Renal cortical epithelial cell (primary cell): ENCODE measurements at regions not wholly inside any gene's neighbourhood (a gene's known extent, or its start where the extent isn't known, plus 50 kb on each side); places are given as distances from the start of the nearest gene placed in this dataset.
A peak's percentile ranks its signal among the peaks of the same experiment; 100 is the strongest.
"Not testable (repeated sequence)": the region's sequence is repeated elsewhere in the genome, so short reads cannot be mapped to it uniquely, and the experiment has no call there.

Experiments
- DNase-seq: peaks from one replicate; pipeline ENCODE4 v3.0.0-alpha.2; 2011; ENCODE audit warnings: low read depth

- no peak for DNase-seq
Observed at GRCh38 chr7:97377713-97378112, 260.2 kb downstream of the SDHAF3 start.

- no peak for DNase-seq
Observed at GRCh38 chr7:97381815-97382554, 264.5 kb downstream of the SDHAF3 start.

GRCh38 chr7:97390052-97390451 is 272.6 kb downstream of the SDHAF3 start:
- no peak for DNase-seq

- no peak for DNase-seq
Observed at GRCh38 chr7:97390915-97391593, 273.6 kb downstream of the SDHAF3 start.

- DNase-seq: no peak
Observed at GRCh38 chr7:97401398-97401797, 283.9 kb downstream of the SDHAF3 start.

- DNase-seq: no peak
Observed at GRCh38 chr7:97405835-97406234, 288.3 kb downstream of the SDHAF3 start.

- no peak for DNase-seq
Observed at GRCh38 chr7:97407106-97407505, 289.6 kb downstream of the SDHAF3 start.

GRCh38 chr7:97409346-97409745 is 291.8 kb downstream of the SDHAF3 start:
- DNase-seq: no peak

GRCh38 chr7:97418312-97418711 is 300.8 kb downstream of the SDHAF3 start:
- DNase-seq: no peak

GRCh38 chr7:97419898-97420297 is 302.4 kb downstream of the SDHAF3 start:
- DNase-seq: no peak

- peak; percentile 74 for DNase-seq
Observed at GRCh38 chr7:97421307-97421930, 303.9 kb downstream of the SDHAF3 start.

GRCh38 chr7:97422046-97422445 is 304.5 kb downstream of the SDHAF3 start:
- peak; percentile 45 for DNase-seq

- no peak for DNase-seq
Observed at GRCh38 chr7:97430006-97430405, 301.9 kb upstream of the TAC1 start.

GRCh38 chr7:97439637-97440214 is 292.2 kb upstream of the TAC1 start:
- DNase-seq: no peak

GRCh38 chr7:97446361-97446760 is 285.5 kb upstream of the TAC1 start:
- DNase-seq: no peak

- DNase-seq: not testable (repeated sequence)
Observed at GRCh38 chr7:97449448-97449847, 282.4 kb upstream of the TAC1 start.

- DNase-seq: no peak
Observed at GRCh38 chr7:97450516-97450915, 281.4 kb upstream of the TAC1 start.

GRCh38 chr7:97454636-97455035 is 277.2 kb upstream of the TAC1 start:
- no peak for DNase-seq

GRCh38 chr7:97457054-97457453 is 274.8 kb upstream of the TAC1 start:
- no peak for DNase-seq

- DNase-seq: no peak
Observed at GRCh38 chr7:97460433-97460832, 271.5 kb upstream of the TAC1 start.

GRCh38 chr7:97461596-97461995 is 270.3 kb upstream of the TAC1 start:
- no peak for DNase-seq

- DNase-seq: no peak
Observed at GRCh38 chr7:97466071-97466470, 265.8 kb upstream of the TAC1 start.
